SJCRH30 (cell line): ENCODE measurements at regions not wholly inside any gene's neighbourhood (a gene's known extent, or its start where the extent isn't known, plus 50 kb on each side); places are given as distances from the start of the nearest gene placed in this dataset.

Experiments used
- DNase-seq, 2 experiments: peaks; one replicate each; pipeline ENCODE4 v3.0.0-alpha.2; 2015 to 2020
- H3K27ac ChIP-seq: fragments of 250-450 bp; sonication (Bioruptor Pico); 2 replicates; pipeline ENCODE4 v1.5.1; 2020; ENCODE audit warnings: mild to moderate bottlenecking, moderate library complexity
- H3K27me3 ChIP-seq: fragments of 250-450 bp; sonication (Bioruptor Pico); 2 replicates; pipeline ENCODE4 v1.5.1; 2020; ENCODE audit warnings: mild to moderate bottlenecking, moderate library complexity
- H3K36me3 ChIP-seq: fragments of 250-450 bp; sonication (Bioruptor Pico); 2 replicates; pipeline ENCODE4 v1.5.1; 2020; ENCODE audit warnings: mild to moderate bottlenecking, moderate library complexity
- H3K4me1 ChIP-seq: fragments of 250-450 bp; sonication (Bioruptor Pico); 2 replicates; pipeline ENCODE4 v1.5.1; 2020; ENCODE audit warnings: mild to moderate bottlenecking, moderate library complexity
- H3K4me3 ChIP-seq: fragments of 250-450 bp; sonication (Bioruptor Pico); 2 replicates; pipeline ENCODE4 v1.5.1; 2020; ENCODE audit warnings: mild to moderate bottlenecking, moderate library complexity
- H3K9me3 ChIP-seq: fragments of 250-450 bp; sonication (Bioruptor Pico); replicated peaks from 2 replicates; pipeline ENCODE4 v1.5.1; 2020; ENCODE audit warnings: mild to moderate bottlenecking, moderate library complexity

DNA sequence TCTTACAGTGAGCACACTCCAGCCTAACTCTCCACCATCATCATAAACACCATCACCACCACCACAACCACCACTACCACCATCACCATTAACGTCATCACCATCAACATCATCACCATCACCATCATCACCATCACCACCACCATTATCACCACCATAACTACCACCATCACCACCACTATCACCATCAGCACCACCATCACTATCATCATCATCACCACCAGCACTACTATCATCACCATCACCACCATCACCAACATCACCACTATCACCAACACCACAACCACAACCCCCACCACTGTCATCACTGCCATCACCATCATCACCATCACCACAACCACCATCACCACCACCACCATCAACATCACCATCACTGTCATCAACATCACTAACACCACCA, 279.0 kb upstream of the TCERG1L start:
- H3K36me3 ChIP-seq: no peaks in the 10 kb centered on the region
- no peak for DNase-seq
- no peaks in the 10 kb centered on the region for H3K9me3 ChIP-seq
- H3K4me3 ChIP-seq: no peak overlapping the region
- H3K27ac ChIP-seq: no peak overlapping the region
- H3K27me3 ChIP-seq: no peaks in the 10 kb centered on the region
- H3K4me1 ChIP-seq: no peaks in the 10 kb centered on the region

DNA sequence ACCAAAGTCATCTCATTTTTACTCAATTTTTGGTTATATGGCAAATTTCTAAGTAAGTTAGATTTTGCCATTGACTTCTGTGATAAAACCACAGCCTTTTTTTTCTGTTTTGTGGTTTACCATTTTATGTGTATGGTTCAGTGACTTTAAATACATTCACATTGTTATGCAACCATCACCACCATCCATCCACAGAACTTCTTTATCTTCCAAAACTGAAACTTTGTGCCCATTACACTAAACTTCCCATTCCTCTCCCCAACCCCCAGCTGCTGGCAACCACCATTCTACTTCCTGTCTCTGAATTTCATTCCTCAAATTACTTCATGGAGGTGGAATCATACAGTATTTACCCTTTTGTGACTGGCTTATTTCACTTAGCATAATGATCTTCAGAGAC, 280.4 kb upstream of the TCERG1L start:
- no peaks in the 10 kb centered on the region for H3K4me1 ChIP-seq
- no peak for DNase-seq
- H3K9me3 ChIP-seq: no peaks in the 10 kb centered on the region
- no peak overlapping the region for H3K4me3 ChIP-seq
- no peaks in the 10 kb centered on the region for H3K36me3 ChIP-seq
- H3K27ac ChIP-seq: no peak overlapping the region
- no peaks in the 10 kb centered on the region for H3K27me3 ChIP-seq

DNA sequence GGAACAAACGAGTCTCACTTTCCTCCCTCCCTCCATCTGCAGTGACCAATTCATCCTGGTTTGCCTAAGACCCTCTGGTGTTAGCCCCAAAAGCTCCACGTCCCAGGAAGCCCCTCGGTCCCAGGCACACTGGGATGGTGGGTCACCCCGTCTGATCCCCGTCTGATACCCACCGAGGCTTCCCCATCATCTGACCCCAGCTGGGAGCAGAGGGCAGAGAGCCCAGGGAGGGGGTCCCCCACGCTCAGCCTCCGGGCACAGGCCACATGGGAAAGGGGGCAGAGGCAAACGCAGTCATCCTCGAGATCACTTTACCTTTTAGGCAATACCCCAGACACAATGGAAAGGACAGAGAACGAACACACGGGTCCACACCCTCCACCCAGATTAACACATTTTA, 291.6 kb upstream of the PPP2R2D start:
- no peaks in the 10 kb centered on the region for H3K27me3 ChIP-seq
- no peak overlapping the region for H3K27ac ChIP-seq
- H3K4me3 ChIP-seq: no peak overlapping the region
- H3K36me3 ChIP-seq: no peaks in the 10 kb centered on the region
- DNase-seq: no peak
- no peaks in the 10 kb centered on the region for H3K4me1 ChIP-seq
- no peaks in the 10 kb centered on the region for H3K9me3 ChIP-seq

DNA sequence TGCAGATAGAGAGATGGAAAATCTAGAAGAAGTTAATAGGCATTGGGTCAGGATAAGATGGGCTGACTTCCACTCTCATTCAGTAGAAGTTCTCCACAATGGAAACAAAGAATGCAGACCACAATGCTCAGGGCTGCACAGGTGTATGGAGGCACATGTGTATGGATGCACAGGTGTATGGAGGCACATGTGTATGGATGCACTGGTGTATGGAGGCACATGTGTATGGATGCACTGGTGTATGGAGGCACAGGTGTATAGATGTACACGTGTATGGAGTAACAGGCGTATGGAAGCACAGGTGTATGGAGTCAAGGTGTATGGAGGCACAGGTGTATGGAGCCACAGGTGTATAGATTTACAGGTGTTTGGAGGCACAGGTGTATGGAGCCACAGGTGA, 285.7 kb upstream of the PPP2R2D start:
- H3K27ac ChIP-seq: no peak overlapping the region
- no peak overlapping the region for H3K4me3 ChIP-seq
- no peaks in the 10 kb centered on the region for H3K9me3 ChIP-seq
- H3K4me1 ChIP-seq: no peaks in the 10 kb centered on the region
- no peaks in the 10 kb centered on the region for H3K36me3 ChIP-seq
- H3K27me3 ChIP-seq: no peaks in the 10 kb centered on the region
- DNase-seq: no peak

DNA sequence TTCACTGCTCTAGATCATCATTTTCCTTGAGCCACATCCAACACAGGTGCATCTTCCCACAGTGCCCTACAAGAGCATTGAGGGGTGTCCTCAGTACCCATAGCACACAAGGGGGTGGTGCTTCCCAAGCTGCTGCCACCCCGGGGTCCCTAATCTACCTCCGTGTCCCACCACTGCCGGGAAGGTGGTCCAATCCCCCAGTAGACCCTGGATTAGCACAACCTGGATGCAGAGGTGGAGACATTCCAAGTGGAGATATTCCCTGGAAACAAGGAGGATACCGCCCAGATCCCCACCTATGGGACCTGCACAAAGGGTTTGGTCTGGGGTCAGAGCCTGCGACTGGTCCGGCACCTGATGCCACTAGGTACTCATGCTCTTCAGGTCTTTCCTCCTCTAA, 284.8 kb upstream of the PPP2R2D start:
- no peak overlapping the region for H3K4me3 ChIP-seq
- H3K4me1 ChIP-seq: no peaks in the 10 kb centered on the region
- no peak for DNase-seq
- H3K36me3 ChIP-seq: no peaks in the 10 kb centered on the region
- no peak overlapping the region for H3K27ac ChIP-seq
- H3K9me3 ChIP-seq: no peaks in the 10 kb centered on the region
- H3K27me3 ChIP-seq: no peaks in the 10 kb centered on the region

DNA sequence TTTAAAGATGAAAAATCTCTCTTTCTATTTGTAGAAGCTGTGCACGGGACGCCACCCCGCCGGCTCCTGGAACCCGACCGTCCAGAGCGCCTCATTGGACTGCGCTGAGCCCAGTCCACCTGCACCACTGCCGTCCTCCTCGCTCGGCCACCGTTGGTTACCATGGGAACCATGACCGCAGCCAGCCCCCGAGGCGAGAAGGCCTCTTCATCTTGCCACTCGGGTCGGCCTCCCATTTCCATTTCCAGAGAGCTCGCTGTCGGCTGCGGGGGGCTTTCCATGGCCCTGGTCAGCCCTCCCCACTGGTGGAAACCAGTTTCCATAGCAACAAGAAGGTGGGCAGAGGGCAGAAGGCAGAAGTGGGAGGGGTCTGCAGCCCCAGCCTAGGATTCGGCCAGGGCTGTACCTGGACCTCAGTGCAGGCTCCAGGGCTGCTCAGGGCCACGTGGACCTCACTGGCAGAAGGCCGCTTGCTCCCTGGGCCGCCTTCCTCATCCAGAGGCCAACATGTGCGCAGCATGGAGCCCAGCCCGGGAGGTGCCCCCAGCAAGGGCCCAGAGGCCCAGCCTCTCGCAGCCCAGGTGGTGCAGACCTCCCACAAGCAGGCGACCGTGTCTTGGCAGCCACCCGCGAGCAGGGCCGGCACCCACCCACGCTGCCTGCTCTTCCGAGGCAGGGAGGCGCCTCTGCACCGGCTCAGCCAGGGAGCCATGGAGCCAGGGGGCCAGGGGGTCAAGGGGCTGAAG, 283.5 kb upstream of the PPP2R2D start:
- H3K27me3 ChIP-seq: no peaks in the 10 kb centered on the region
- no peak overlapping the region for H3K4me3 ChIP-seq
- no peak overlapping the region for H3K27ac ChIP-seq
- DNase-seq: no peak
- H3K9me3 ChIP-seq: no peaks in the 10 kb centered on the region
- H3K4me1 ChIP-seq: no peaks in the 10 kb centered on the region
- H3K36me3 ChIP-seq: no peaks in the 10 kb centered on the region

DNA sequence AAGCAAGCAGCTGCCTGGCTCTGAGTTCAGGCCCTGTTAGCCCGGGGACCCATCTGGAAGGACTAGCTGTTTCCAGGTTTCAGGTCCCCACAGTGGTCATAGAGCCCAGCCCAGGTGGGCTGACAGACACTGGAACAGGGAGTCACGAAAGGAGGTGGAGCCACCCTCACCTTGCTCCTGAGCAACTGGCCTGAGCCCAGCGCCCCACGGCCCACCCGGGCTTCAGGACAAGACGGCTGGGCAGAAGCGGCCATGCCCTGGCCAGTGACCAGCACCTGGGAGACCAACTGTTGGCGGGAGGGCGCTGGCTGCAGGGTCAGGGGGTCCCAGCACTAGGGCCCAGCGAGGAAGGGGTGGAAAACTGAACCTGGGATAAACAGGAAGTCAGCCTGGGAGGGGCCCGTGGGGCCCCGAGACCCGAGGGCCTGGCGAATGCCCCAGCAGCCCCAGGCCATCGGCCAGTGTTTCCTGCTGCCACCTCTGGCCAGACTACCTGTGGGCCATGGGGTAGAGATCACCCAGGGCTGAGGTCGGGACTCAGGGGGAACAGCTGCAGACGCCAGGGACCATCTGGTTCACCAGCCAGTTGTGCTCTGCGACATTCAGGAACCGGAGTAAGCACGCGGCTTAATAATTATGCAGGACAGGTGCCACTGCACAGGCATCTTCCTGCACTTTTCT, 282.1 kb upstream of the PPP2R2D start:
- no peak overlapping the region for H3K27ac ChIP-seq
- H3K27me3 ChIP-seq: no peaks in the 10 kb centered on the region
- no peaks in the 10 kb centered on the region for H3K9me3 ChIP-seq
- H3K36me3 ChIP-seq: no peaks in the 10 kb centered on the region
- no peak for DNase-seq
- no peaks in the 10 kb centered on the region for H3K4me1 ChIP-seq
- H3K4me3 ChIP-seq: no peak overlapping the region

DNA sequence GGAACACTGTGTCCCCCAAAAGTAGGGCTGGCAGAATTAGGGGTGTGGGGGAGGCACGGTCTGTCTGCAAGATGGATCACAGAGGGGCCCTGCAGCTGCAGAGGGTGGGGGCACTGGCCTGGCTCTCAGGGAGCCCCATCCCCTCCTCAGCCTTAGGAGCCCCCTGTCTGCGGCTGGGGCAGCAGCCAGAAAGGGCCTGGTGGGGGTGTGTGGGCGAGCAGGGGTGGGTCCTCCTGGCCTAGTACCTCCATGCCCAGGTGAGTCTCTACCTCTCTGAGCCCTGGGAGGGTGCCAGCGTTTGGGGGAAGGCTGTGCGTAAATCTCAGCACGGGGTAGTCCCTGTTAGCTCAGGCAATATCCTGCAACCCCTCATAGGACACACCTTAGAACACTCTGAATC, 280.5 kb upstream of the PPP2R2D start:
- no peak for DNase-seq
- Histone ChIP-seq H3K4me3 (no peak overlapping the region), H3K27ac (no peak overlapping the region), H3K27me3 (no peaks in the 10 kb centered on the region), H3K9me3 (no peaks in the 10 kb centered on the region), H3K36me3 (no peaks in the 10 kb centered on the region), H3K4me1 (no peaks in the 10 kb centered on the region)

DNA sequence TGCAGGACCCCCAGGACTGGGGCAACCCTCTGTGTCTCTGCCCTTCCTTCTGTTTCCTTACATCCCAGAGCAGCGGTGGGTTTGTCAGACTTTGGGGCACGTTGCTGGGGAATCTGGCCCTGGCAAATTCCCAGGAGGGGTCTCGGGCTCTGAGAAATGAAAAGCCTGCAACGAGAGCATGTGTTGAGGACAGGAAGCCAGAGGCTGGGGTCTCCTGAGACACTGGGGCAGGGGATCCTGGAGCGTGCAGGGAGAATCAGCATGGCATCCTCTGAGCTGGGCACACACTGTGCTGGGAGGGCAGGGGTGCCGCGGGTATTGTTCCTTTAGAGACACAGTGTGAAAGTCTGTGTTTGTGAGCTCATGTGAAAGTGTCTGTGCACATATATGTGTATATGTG, 279.9 kb upstream of the PPP2R2D start:
- H3K4me1 ChIP-seq: no peaks in the 10 kb centered on the region
- H3K9me3 ChIP-seq: no peaks in the 10 kb centered on the region
- no peak overlapping the region for H3K27ac ChIP-seq
- H3K36me3 ChIP-seq: no peaks in the 10 kb centered on the region
- no peaks in the 10 kb centered on the region for H3K27me3 ChIP-seq
- H3K4me3 ChIP-seq: no peak overlapping the region
- no peak for DNase-seq

DNA sequence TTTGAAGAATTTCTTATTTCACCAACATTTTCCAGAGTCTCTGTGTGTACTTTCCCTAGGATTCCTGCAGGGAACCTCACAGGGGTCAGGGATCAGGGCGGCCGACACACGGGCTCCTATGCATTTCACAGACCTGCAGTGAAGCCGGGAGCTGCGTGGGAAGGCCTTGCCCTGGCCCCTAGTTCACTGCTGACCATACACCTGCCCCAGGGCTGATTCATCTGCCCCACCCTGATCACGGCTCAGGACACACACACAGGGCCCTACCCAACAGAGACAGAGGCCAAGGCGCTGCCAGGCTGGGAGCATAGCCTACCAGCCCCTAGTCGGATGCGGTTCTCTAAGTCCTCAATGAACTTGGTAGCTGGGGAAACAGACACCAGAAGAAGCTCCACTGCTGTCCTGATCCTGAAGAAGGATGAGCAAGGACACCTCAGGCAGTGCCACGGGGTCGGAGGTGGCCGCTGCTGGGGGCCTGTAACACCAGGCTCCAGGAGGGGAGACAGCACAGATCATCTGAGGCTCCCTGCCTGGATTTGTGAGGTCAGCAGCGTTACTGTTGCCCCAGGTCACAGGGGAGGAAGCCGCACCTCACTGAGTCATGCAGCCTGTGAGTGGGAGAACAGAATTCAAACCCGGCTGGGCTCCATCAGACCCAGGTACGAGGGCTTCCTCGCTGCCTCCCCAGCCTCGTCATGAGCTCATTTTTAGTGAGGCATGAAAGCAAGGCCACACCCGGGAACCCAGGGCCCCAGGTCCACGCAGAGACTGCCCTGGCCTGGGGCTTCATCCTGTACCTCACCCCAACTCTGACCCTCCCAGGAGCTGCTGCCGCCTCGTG, 278.8 kb upstream of the PPP2R2D start:
- H3K4me3 ChIP-seq: no peak overlapping the region
- H3K27me3 ChIP-seq: no peaks in the 10 kb centered on the region
- H3K27ac ChIP-seq: no peak overlapping the region
- H3K9me3 ChIP-seq: no peaks in the 10 kb centered on the region
- no peaks in the 10 kb centered on the region for H3K4me1 ChIP-seq
- H3K36me3 ChIP-seq: no peaks in the 10 kb centered on the region
- DNase-seq: no peak

DNA sequence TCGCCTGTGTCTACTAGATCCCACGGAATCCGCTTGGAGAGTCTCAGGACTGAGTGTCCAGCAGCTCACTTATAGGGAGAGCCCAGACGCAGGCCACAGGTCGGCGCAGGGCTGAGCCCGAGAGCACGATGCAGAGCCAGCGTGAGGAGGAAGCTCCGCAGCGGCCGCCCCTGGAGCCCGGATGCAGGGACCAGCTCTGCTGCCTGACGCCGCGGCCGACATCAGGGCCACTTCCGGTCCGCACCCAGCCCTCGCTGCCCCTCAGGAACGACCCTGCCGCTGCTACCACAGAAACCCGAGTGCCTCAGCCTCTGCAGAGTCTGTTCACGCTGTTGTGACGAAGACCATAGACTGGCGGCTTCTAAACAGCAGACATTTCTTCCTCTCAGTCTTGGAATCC, 275.8 kb upstream of the PPP2R2D start:
- DNase-seq: no peak
- Histone ChIP-seq H3K27me3 (no peaks in the 10 kb centered on the region), H3K9me3 (no peaks in the 10 kb centered on the region)

DNA sequence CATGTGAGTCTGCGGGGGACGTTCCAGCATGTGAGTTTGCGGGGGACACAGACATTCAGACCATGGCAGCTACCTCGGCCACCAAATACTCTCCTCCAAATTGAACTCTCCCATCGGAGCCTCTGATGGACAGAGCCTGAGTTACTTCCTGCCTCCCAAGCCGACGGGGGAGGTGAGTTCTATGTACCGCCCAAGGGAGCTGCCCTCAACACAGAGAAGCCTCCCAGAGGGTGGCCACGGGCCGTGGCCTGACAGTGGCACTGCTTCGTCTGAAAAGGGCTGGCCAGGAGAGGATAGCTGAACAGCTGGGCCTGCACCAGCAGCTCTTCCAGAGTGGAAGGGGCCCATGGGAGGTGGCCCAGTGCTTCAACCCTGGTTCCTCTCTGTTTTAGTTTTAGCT, 274.5 kb upstream of the PPP2R2D start:
- no peak overlapping the region for H3K27ac ChIP-seq
- no peak for DNase-seq
- no peaks in the 10 kb centered on the region for H3K27me3 ChIP-seq
- no peaks in the 10 kb centered on the region for H3K4me1 ChIP-seq
- no peaks in the 10 kb centered on the region for H3K9me3 ChIP-seq
- no peaks in the 10 kb centered on the region for H3K36me3 ChIP-seq
- H3K4me3 ChIP-seq: no peak overlapping the region

More for the DNA sequence above, 275.8 kb upstream of the PPP2R2D start:
- Histone ChIP-seq H3K4me3 (no peak overlapping the region), H3K27ac (no peak overlapping the region), H3K36me3 (no peaks in the 10 kb centered on the region), H3K4me1 (no peaks in the 10 kb centered on the region)

DNA sequence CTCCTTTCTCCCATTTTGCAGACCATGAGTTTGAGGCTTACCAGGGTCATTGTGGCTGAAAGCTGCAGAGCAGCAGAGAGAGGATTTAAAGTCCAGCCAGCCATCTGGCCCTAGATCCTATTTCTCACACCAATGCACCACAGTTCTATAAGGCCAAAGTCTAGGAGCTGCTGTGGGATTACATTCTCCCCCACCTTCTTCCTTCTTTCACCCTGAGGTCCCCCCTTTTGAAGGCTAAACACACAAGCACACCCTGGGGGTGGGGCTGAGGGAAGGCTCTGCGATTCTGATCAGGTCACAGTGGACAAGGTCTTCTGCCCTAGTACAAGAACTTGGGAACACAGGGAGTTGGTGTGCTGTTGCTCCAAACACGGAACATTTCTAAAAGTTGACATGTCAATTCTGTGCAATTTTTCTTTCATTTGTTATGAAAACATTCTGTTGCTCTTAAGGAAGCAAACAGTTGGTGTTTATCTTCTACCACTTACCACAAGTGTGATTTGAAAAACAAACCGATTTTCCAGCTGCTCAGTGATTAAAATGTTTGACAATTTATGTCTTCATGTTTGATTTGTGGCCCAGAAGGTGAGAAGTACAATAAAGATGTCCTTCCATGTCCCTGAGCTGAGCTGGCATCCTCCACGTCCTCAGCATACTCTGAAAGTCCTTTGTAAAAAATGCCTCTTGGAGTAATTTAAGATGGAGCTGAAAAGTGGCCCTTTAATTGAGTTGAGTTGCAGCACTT, 271.6 kb upstream of the PPP2R2D start:
- H3K27ac ChIP-seq: no peak overlapping the region
- no peaks in the 10 kb centered on the region for H3K9me3 ChIP-seq
- H3K4me1 ChIP-seq: no peaks in the 10 kb centered on the region
- no peaks in the 10 kb centered on the region for H3K36me3 ChIP-seq
- H3K27me3 ChIP-seq: no peaks in the 10 kb centered on the region
- H3K4me3 ChIP-seq: no peak overlapping the region
- DNase-seq: no peak

DNA sequence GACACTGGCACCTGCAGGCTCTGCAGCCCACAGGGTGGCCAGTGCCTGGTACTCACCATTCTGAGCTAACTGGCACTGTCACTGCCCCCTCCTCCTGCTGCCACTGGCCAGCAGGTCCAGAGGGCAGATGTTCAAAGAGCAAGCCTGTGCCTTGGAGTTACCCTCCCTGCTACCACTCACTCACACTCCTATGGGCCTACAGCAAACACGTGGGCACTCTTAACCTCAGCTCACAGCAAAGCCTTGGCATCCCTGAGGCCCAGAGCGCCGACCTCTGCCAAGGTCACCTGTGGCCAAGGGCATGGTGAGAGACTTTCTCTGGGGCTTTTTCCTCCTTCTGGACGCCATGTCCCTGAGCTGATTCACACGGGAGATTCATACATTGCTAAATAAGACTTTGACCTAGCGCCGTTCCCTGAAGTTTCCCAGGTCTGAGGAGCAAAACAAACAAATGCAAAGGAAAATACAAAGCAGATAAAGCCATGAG, 270.0 kb upstream of the PPP2R2D start:
- no peaks in the 10 kb centered on the region for H3K4me1 ChIP-seq
- no peaks in the 10 kb centered on the region for H3K27me3 ChIP-seq
- no peak overlapping the region for H3K27ac ChIP-seq
- DNase-seq: no peak
- H3K36me3 ChIP-seq: no peaks in the 10 kb centered on the region
- no peaks in the 10 kb centered on the region for H3K9me3 ChIP-seq
- no peak overlapping the region for H3K4me3 ChIP-seq

DNA sequence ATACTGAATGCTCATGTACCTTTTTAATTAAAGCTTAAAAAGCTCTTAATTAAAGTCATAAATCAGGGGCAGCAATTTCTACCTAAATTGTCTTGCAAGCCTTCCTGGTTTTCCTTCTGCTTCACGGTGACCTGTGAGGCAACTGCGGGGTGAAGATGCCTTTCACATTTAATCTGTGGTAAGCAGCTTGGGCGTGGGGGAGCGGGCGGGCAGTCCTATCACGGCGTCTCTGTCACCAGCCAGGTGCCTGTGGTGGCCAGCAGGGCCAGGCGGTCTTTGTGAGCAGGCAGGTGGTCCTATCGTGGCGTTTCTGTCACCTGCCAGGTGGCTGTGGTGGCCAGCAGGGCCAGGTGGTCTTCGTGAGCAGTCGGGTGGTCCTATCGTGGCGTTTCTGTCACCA, 269.2 kb upstream of the PPP2R2D start:
- Histone ChIP-seq H3K9me3 (no peaks in the 10 kb centered on the region), H3K36me3 (no peaks in the 10 kb centered on the region), H3K27ac (no peak overlapping the region), H3K27me3 (no peaks in the 10 kb centered on the region), H3K4me1 (no peaks in the 10 kb centered on the region), H3K4me3 (no peak overlapping the region)
- DNase-seq: no peak
